ENCODE measurements at regions not wholly inside any gene's neighbourhood (a gene's known extent, or its start where the extent isn't known, plus 50 kb on each side); places are given as distances from the start of the nearest gene placed in this dataset.

- H3K36me3 ChIP-seq (ENCODE audit: control insufficient read depth, insufficient read depth, low read length): no peaks in the 10 kb centered on the region
- ATAC-seq (no peak), DNase-seq (no peak)
- Mint-ChIP-seq H3K4me1 (no peaks in the 10 kb centered on the region), H3K9me3 (no peaks in the 10 kb centered on the region), H3K4me3 (no peak overlapping the region), H3K27me3 (ENCODE audit: low read depth in 2 of 2) (peaks cover 8 to 18% of the 10 kb centered on the region in 2 donors), H3K36me3 (no peaks in the 10 kb centered on the region), H3K27ac (no peak overlapping the region)
- WGBS (ENCODE audit: insufficient coverage): 100% methylated on average over 1 of the region's 1 CpG
- intact Hi-C loops (cut with micrococcal nuclease): no loop called here
- no peak overlapping the region for H3K27ac ChIP-seq (ENCODE audit: low read length)
- no peak for TF ChIP-seq CTCF (IDR thresholded peaks at IDR 0.05)
- no peaks in the 10 kb centered on the region for H3K9me3 ChIP-seq (ENCODE audit: control insufficient read depth, insufficient read depth, low read length)
- no peak overlapping the region for H3K4me3 ChIP-seq (ENCODE audit: low read length)
- H3K27me3 ChIP-seq (ENCODE audit: control insufficient read depth, insufficient read depth, low read length): no peaks in the 10 kb centered on the region
- no peaks in the 10 kb centered on the region for H3K4me1 ChIP-seq (ENCODE audit: control insufficient read depth, insufficient read depth, low read length)
Measured at GRCh38 chr4:20426028-20426427, 174.3 kb downstream of the SLIT2 start.

- Histone ChIP-seq H3K27me3 (ENCODE audit: control insufficient read depth, insufficient read depth, low read length) (no peaks in the 10 kb centered on the region), H3K9me3 (ENCODE audit: control insufficient read depth, insufficient read depth, low read length) (no peaks in the 10 kb centered on the region), H3K4me1 (ENCODE audit: control insufficient read depth, insufficient read depth, low read length) (no peaks in the 10 kb centered on the region), H3K4me3 (ENCODE audit: low read length) (no peak overlapping the region), H3K27ac (ENCODE audit: low read length) (no peak overlapping the region), H3K36me3 (ENCODE audit: control insufficient read depth, insufficient read depth, low read length) (no peaks in the 10 kb centered on the region)
- H3K4me3 Mint-ChIP-seq: no peak overlapping the region
- no peak for ATAC-seq
- 73% methylated on average over 6 of the region's 8 CpGs for WGBS (ENCODE audit: insufficient coverage)
- no peaks in the 10 kb centered on the region for H3K4me1 Mint-ChIP-seq
- no peak for DNase-seq
- peaks cover 6 to 18% of the 10 kb centered on the region in 2 donors for H3K27me3 Mint-ChIP-seq (ENCODE audit: low read depth in 2 of 2)
- TF ChIP-seq CTCF (IDR thresholded peaks at IDR 0.05): no peak
- no peaks in the 10 kb centered on the region for H3K9me3 Mint-ChIP-seq
- no peaks in the 10 kb centered on the region for H3K36me3 Mint-ChIP-seq
- H3K27ac Mint-ChIP-seq: no peak overlapping the region
- intact Hi-C loops (cut with micrococcal nuclease): no loop called here
Measured at GRCh38 chr4:20428436-20429160, 176.9 kb downstream of the SLIT2 start.

GRCh38 chr4:20430259-20430941, 178.7 kb downstream of the SLIT2 start:
- WGBS (ENCODE audit: insufficient coverage): 74% methylated on average over 5 of the region's 5 CpGs
- no peak for TF ChIP-seq CTCF (IDR thresholded peaks at IDR 0.05)
- no peaks in the 10 kb centered on the region for H3K36me3 ChIP-seq (ENCODE audit: control insufficient read depth, insufficient read depth, low read length)
- no peaks in the 10 kb centered on the region for H3K36me3 Mint-ChIP-seq
- no peaks in the 10 kb centered on the region for H3K9me3 ChIP-seq (ENCODE audit: control insufficient read depth, insufficient read depth, low read length)
- DNase-seq: no peak
- ATAC-seq: no peak
- H3K27ac ChIP-seq (ENCODE audit: low read length): no peak overlapping the region
- H3K27ac Mint-ChIP-seq: no peak overlapping the region
- H3K9me3 Mint-ChIP-seq: no peaks in the 10 kb centered on the region
- H3K4me3 Mint-ChIP-seq: no peak overlapping the region
- H3K4me1 ChIP-seq (ENCODE audit: control insufficient read depth, insufficient read depth, low read length): no peaks in the 10 kb centered on the region
- intact Hi-C loops (cut with micrococcal nuclease): no loop called here
- H3K4me3 ChIP-seq (ENCODE audit: low read length): no peak overlapping the region
- H3K27me3 ChIP-seq (ENCODE audit: control insufficient read depth, insufficient read depth, low read length): no peaks in the 10 kb centered on the region
- H3K4me1 Mint-ChIP-seq: no peaks in the 10 kb centered on the region
- peaks cover 8 to 18% of the 10 kb centered on the region in 2 donors for H3K27me3 Mint-ChIP-seq (ENCODE audit: low read depth in 2 of 2)

All from natural killer cell (primary cell).